Keratinocyte (primary cell): ENCODE measurements at regions not wholly inside any gene's neighbourhood (a gene's known extent, or its start where the extent isn't known, plus 50 kb on each side); places are given as distances from the start of the nearest gene placed in this dataset.

Experiments used
- DNase-seq: peaks from one replicate; pipeline ENCODE4 v3.0.0-alpha.2; 2011; ENCODE audit warnings: low read depth, missing footprints, low spot score
- FAIRE-seq: peaks from 2 replicates; lab custom pipeline; 2011; peaks lifted over from hg19 to GRCh38; lab: Jason Lieb, UNC
- H2AFZ ChIP-seq: 2 replicates; pipeline ENCODE4 v1.6.0; 2012; ENCODE audit warnings: low read length, control low read depth, inconsistent platforms; ENCODE audit not compliant: control insufficient read depth
- H3K27ac ChIP-seq: 2 replicates; pipeline ENCODE4 v1.5.1; 2011; ENCODE audit warnings: low read length; ENCODE audit not compliant: control insufficient read depth, insufficient read depth
- H3K27me3 ChIP-seq: 3 replicates; pipeline ENCODE4 v1.6.0; 2011; ENCODE audit warnings: low read length; ENCODE audit not compliant: control insufficient read depth, insufficient read depth; ENCODE audit errors: extremely low read depth
- H3K36me3 ChIP-seq, 2 experiments: 2 replicates in 1 of 2; 3 replicates in 1 of 2; pipeline ENCODE4 v1.5.1; 2011; ENCODE audit warnings: low read length in 2 of 2, mild to moderate bottlenecking in 1 of 2; ENCODE audit not compliant: control insufficient read depth in 2 of 2, insufficient read depth in 2 of 2; ENCODE audit errors: extremely low read depth in 1 of 2
- H3K4me1 ChIP-seq: 3 replicates; pipeline ENCODE4 v1.5.1; 2011; ENCODE audit warnings: low read length; ENCODE audit not compliant: control insufficient read depth, insufficient read depth; ENCODE audit errors: extremely low read depth
- H3K4me2 ChIP-seq: 3 replicates; pipeline ENCODE4 v1.6.0; 2011; ENCODE audit warnings: low read depth, low read length; ENCODE audit not compliant: control insufficient read depth, insufficient read depth; ENCODE audit errors: extremely low read depth
- H3K4me3 ChIP-seq, 3 experiments: fragments of 200-600 bp in 1 of 3; sonication (generic) in 1 of 3; 2 replicates in 2 of 3; 3 replicates in 1 of 3; pipeline ENCODE4 v1.5.1; 2011 to 2016; ENCODE audit warnings: low read length in 3 of 3, mild to moderate bottlenecking in 3 of 3, control low read depth in 2 of 3, inconsistent platforms in 1 of 3, low read depth in 1 of 3, mixed read lengths in 1 of 3, mixed run types in 1 of 3, moderate library complexity in 1 of 3; ENCODE audit not compliant: control insufficient read depth in 2 of 3, insufficient read depth in 2 of 3; ENCODE audit errors: extremely low read depth in 1 of 3
- H3K79me2 ChIP-seq: 2 replicates; pipeline ENCODE4 v1.6.0; 2012; ENCODE audit warnings: low read length; ENCODE audit not compliant: control insufficient read depth, insufficient read depth
- H3K9ac ChIP-seq: 3 replicates; pipeline ENCODE4 v1.6.0; 2011; ENCODE audit warnings: low read length; ENCODE audit not compliant: control insufficient read depth, insufficient read depth; ENCODE audit errors: extremely low read depth
- H3K9me1 ChIP-seq: 3 replicates; pipeline ENCODE4 v1.6.0; 2011; ENCODE audit warnings: low read length; ENCODE audit not compliant: control insufficient read depth, insufficient read depth; ENCODE audit errors: extremely low read depth
- H3K9me3 ChIP-seq: 2 replicates; pipeline ENCODE4 v1.5.1; 2012; ENCODE audit warnings: low read depth, low read length; ENCODE audit not compliant: control insufficient read depth
- H4K20me1 ChIP-seq: 3 replicates; pipeline ENCODE4 v1.6.0; 2011; ENCODE audit warnings: low read length; ENCODE audit not compliant: control insufficient read depth, insufficient read depth; ENCODE audit errors: extremely low read depth
- EZH2 ChIP-seq: IDR thresholded peaks from one replicate; pipeline ENCODE4 v1.6.1; 2012; ENCODE audit warnings: inconsistent platforms, mild to moderate bottlenecking, low read length, moderate library complexity
- dilution Hi-C: fragments of 300-500 bp; cut with MboI; formaldehyde crosslinking; loops from one replicate; pipeline ENCODE4 v1.7.0; 2020; ENCODE audit warnings: low sequenced_read_pairs; ENCODE audit not compliant: extremely low pct_ligation_motif_present
- TF ChIP-seq, protein P1 (sequence below), 3 experiments: IDR thresholded peaks in 1 of 3; conservative IDR thresholded peaks in 1 of 3; optimal IDR thresholded peaks in 1 of 3; 2 replicates in 2 of 3; 3 replicates in 1 of 3; pipeline versions ENCODE3 to v1.5.1; 2011; ENCODE audit warnings: low read length in 3 of 3, mild to moderate bottlenecking in 3 of 3, moderate library complexity in 2 of 3, control low read depth in 1 of 3, inconsistent platforms in 1 of 3; ENCODE audit not compliant: insufficient read depth in 2 of 3; ENCODE audit errors: extremely low read depth in 1 of 3

GRCh38 chr14:85039353-85039626, 490.7 kb upstream of the FLRT2 start:
- FAIRE-seq = no peak
- Histone ChIP-seq H3K4me2 (no peak overlapping the region), H3K9ac (no peak overlapping the region), H3K4me1 (no peaks in the 10 kb centered on the region), H3K9me3 (no peaks in the 10 kb centered on the region), H3K79me2 (no peaks in the 10 kb centered on the region), H3K27me3 (no peaks in the 10 kb centered on the region), H4K20me1 (no peaks in the 10 kb centered on the region), H3K27ac (no peak overlapping the region), H3K9me1 (no peaks in the 10 kb centered on the region), H3K4me3 (no peak overlapping the region), H3K36me3 (no peaks in the 10 kb centered on the region), H2AFZ (no peak overlapping the region)
- no peak for DNase-seq
- dilution Hi-C loops = no loop called here
- TF ChIP-seq, protein P1, sequence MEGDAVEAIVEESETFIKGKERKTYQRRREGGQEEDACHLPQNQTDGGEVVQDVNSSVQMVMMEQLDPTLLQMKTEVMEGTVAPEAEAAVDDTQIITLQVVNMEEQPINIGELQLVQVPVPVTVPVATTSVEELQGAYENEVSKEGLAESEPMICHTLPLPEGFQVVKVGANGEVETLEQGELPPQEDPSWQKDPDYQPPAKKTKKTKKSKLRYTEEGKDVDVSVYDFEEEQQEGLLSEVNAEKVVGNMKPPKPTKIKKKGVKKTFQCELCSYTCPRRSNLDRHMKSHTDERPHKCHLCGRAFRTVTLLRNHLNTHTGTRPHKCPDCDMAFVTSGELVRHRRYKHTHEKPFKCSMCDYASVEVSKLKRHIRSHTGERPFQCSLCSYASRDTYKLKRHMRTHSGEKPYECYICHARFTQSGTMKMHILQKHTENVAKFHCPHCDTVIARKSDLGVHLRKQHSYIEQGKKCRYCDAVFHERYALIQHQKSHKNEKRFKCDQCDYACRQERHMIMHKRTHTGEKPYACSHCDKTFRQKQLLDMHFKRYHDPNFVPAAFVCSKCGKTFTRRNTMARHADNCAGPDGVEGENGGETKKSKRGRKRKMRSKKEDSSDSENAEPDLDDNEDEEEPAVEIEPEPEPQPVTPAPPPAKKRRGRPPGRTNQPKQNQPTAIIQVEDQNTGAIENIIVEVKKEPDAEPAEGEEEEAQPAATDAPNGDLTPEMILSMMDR (optimal IDR thresholded peaks at IDR 0.05 in 1 of 3, IDR thresholded peaks at IDR 0.05 in 1 of 3, conservative IDR thresholded peaks at IDR 0.05 in 1 of 3; ENCODE audit: extremely low read depth in 1 of 3, insufficient read depth in 2 of 3, low read length in 3 of 3) = no peak
- no peak for TF ChIP-seq EZH2

GRCh38 chr14:85040046-85040685, 489.8 kb upstream of the FLRT2 start:
- Histone ChIP-seq H4K20me1 (no peaks in the 10 kb centered on the region), H3K4me2 (no peak overlapping the region), H3K79me2 (no peaks in the 10 kb centered on the region), H3K4me1 (no peaks in the 10 kb centered on the region), H2AFZ (no peak overlapping the region), H3K9me1 (no peaks in the 10 kb centered on the region), H3K27ac (no peak overlapping the region), H3K9ac (no peak overlapping the region), H3K4me3 (no peak overlapping the region), H3K36me3 (no peaks in the 10 kb centered on the region), H3K27me3 (no peaks in the 10 kb centered on the region), H3K9me3 (no peaks in the 10 kb centered on the region)
- FAIRE-seq = no peak
- TF ChIP-seq, protein P1 (optimal IDR thresholded peaks at IDR 0.05 in 1 of 3, IDR thresholded peaks at IDR 0.05 in 1 of 3, conservative IDR thresholded peaks at IDR 0.05 in 1 of 3; ENCODE audit: extremely low read depth in 1 of 3, insufficient read depth in 2 of 3, low read length in 3 of 3) = no peak
- TF ChIP-seq EZH2 = no peak
- DNase-seq = no peak
- dilution Hi-C loops = no loop called here
